HG02852 (cell line): ENCODE measurements at regions not wholly inside any gene's neighbourhood (a gene's known extent, or its start where the extent isn't known, plus 50 kb on each side); places are given as distances from the start of the nearest gene placed in this dataset.
"Not testable (repeated sequence)": the region's sequence is repeated elsewhere in the genome, so short reads cannot be mapped to it uniquely, and the experiment has no call there.

ENCODE experiments used
- ATAC-seq: cut with Tn5 transposase; IDR thresholded peaks from one replicate; pipeline ENCODE4 v1.9.1; 2021; ENCODE audit warnings: mild to moderate bottlenecking, moderate library complexity; ENCODE audit not compliant: unreplicated experiment

DNA sequence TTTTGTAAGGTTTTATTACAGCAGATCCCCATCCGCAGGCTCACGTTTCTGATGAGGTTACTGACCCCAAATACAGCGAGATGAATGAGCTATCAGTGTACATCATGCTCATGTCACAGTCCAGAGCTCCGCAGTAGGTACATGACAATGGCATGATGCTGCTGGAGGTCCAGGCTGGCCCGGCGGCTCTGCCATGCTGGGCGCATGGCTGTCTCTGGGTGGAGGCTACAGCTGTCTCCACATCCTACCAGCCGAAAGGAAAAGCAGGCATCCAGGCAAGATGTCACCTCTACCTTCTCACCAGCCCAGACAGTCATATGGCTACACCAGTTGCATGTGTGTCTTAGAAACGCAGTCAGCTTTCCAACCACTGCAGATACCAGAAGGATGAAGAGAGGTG lies 90.9 kb upstream of the RNF32 start:
- ATAC-seq = no peak

- ATAC-seq = no peak
These were observed 92.6 kb upstream of the RNF32 start for GRCh38 chr7:156547884-156548561.

GRCh38 chr7:156545979-156546378 lies 94.6 kb upstream of the RNF32 start:
- ATAC-seq = no peak

DNA sequence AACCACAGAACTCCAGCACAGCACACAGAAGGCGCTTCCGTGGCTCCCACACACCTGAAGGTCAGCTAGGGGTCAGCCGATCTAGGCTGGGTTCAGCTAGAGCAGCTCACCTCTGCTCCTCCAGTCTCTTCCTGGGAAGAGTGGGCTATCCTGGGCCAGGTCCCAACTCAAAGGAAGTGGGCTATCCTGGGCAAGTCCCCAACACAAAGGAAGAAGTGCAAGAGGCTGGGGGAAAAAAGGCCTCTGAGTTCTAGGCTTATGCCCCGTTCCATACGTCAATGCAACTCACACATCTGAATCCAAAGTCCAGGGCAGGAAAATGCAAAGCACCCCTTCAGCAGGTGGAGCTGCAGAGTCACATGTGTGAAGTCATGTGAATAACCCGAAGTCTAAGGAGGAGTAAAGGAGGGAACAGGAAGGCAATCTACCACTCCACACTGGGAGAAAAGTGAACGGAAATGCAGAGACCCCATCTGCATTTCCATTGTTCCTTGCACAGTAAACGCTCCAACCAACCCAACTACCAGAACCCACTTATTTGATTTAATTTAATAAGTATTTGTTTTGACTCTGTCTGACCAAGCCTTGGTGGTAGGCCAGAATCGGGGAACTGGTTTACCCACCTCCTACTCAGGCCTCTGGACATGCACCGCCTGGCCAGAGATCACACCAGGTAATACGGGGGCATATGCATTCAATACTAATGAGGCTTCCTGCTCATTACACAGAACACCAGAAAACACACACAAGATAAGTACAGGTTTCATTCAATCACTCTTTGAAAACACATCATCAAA lies 95.5 kb upstream of the RNF32 start:
- ATAC-seq = no peak

DNA sequence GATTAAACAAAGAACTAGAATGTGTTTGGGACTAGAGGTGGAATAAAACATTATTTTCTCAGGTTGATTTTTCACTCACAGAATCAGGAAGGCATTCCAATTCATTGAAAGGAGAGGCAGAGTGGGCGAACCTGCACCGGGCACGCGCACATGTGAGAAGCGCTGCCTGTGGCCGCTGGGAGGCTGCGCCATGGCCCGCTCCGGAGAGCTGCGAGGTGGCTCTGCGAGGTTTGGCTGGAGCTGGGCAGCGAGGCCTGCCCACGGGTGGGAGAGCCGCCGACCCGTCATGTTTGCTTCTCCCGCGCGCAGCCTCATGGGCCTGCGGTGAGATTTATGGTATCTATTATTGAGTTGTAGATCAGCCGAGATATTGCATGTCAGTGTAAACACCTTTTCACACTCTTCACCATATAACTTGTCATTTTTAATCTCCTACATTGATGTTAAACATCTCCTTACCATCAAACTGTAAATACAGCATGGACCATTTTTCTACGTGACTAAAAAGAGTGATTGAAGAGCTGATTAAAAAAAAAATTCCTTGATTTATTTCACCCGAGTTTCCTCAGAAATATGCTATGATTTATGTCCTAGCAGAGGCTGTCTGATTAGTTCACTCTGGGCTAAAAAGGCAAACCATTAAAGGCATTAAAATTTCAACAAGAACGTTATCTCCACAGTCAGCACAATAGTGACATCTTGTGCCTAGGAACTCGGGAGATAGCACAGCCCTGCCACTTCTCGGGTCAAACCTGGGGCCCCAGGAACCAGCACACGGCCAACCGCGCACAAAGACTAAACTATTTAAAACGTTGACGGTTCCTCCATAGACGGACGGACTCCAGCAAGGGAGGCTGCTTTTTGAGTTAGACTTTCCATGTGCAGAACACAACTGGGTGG lies 96.6 kb upstream of the RNF32 start:
- ATAC-seq = no peak

- no peak for ATAC-seq
These were observed 99.9 kb upstream of the RNF32 start for GRCh38 chr7:156540619-156541165.

- no peak for ATAC-seq
These were observed 100.6 kb upstream of the RNF32 start for GRCh38 chr7:156539999-156540398.

DNA sequence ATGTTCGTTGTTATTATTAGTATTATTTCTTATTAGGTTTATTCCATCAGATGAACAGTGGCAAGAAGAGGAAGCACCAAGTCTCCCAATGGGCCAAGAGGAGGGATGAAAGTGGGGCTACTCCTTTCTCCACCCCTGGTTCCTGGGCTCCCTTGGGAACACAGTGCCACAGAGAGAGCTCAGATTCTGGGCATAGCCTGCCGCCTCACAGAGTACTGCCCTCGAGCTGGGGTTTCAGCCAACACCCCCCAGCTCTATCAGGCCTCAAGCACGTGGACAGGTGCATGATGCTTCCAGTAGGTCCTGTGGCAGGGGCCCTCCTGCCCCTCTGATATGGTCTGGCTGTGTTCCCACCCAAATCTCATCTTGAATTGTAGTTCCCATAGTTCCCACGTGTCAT lies 103.6 kb upstream of the RNF32 start:
- ATAC-seq = no peak

DNA sequence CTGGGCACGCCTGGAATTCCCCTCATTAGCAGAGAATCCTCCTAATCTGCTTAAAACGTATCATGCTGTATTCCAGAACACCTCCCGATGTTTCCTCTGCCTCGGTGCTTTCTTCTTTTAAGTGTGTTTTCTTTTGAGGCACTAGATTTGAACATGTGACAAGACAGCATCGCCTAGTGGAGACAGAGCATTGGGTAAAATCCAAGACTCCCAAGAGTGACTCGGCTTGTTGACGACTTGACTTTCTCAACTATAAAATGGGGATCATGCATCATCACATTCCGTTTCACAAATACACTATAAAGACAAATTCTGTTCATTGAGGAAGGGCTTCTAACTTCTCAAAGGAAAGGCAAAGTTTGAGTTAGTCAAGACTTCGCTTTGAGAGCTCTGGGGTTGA lies 105.6 kb upstream of the RNF32 start:
- no peak for ATAC-seq

- ATAC-seq = no peak
These were observed 106.6 kb upstream of the RNF32 start for GRCh38 chr7:156533964-156534363.

- ATAC-seq = no peak
These were observed 107.2 kb upstream of the RNF32 start for GRCh38 chr7:156533420-156533819.

DNA sequence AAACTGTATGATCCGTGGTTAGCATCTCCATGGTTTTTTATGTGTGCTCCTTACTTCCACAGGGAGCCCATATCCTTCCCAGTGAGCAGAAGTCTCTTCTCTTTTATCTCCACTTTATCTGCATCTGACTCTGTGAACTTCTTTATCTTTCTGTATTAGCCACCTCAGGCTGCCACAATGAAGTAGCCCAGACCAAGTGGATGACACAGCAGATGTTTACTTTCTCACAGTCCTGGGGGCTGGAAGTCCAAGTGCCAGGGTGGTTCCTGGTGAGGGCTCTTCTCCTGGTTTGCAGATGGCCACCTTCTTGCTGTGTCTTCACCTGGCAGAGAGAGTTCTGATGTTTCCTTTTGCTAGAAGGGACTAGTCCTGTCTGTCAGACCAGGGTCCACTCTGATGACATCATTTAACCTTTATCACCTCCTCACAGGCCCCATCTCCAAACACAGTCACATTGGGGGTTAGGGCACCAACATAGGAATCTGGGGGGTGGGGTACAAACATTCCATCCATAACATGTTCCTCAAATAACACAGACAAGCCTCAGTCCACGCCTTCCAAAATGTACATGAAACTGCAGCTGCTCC lies 108.5 kb upstream of the RNF32 start:
- no peak for ATAC-seq

GRCh38 chr7:156529956-156530355 lies 110.6 kb upstream of the RNF32 start:
- ATAC-seq = no peak

GRCh38 chr7:156527458-156527890 lies 113.1 kb upstream of the RNF32 start:
- no peak for ATAC-seq

DNA sequence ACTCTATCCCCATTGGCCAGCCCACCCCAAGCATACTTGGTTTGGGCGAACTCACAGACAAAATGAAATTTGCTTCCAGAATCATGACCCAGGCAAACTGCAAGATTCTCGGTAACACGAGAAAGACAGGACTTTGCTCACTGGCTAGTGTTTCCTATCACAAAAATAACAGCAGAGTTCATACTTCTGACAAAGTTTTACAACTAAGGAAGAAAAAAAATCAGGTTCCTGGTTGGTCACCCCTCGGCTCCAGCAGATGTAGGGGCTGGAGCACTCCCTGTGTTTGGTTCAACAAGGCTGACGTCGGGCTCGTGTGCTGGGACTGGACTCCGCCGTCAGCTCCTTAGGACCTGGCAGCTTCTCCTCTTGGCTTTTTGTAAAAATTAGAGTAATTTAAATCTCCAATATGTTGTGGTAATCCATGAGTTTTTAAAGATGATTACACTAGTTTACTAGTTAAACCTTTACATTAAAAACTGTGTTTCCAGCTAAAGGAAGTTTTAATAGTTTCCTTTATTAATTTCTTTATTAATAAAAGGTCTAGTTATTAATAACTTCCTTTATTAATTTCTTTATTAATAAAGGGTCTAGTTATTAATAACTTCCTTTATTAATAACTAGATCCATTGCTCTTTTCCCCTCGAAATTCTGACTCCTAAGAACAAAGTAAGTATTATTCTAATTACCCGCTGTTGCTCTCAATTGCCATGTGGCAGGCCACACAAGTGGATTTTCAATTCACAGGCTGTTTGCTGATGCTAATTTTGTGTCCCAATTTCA lies 115.6 kb upstream of the RNF32 start:
- no peak for ATAC-seq

DNA sequence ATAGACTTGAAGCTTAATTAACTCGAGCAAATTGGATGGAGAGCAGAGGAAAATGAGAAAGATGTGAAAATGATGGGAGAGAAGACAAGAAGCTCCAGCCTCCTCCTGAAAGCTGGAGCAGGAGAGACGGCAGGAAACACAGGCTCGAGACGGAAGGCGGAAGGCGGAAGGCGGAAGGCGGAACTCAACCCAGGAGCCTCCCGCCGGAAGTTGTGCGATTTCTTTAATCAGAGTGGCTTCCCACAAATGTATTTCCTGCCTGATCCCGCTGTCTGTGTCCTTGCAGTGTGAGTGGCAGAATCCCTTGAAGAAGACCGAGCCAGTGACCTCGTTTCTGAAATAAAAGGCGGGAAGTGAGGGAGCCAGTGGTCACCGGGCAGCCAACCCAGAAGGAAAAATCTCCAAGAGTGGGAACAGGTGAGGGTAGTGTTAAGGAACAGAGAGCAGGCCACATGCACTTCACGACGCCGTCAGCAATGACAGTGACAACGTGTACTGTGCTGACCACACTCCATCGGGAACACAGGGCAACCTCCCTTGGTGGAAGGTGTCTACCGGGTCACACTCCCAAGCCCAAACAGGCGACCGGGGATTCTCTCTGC lies 117.0 kb upstream of the RNF32 start:
- no peak for ATAC-seq

DNA sequence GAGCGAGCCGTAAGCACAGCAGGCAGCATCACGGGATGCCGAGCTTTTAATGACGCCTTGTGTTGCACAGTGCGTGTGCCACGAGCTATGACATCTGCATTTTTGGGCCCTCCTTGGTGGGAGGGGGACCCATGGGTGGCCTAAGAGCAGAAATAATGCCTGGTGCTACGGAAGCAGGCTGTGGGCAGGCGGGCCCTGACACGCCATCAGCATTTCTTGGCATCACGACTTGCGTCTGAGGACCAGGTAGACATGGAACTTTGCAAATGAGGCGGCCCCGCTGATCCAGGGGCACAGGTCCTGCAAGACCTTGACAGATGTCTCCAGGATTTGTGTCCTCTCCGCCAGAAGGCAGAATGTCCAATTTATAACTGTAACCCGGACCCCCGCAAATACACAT lies 117.8 kb upstream of the RNF32 start:
- no peak for ATAC-seq

- ATAC-seq = no peak
These were observed 121.5 kb upstream of the RNF32 start for GRCh38 chr7:156519070-156519469.

DNA sequence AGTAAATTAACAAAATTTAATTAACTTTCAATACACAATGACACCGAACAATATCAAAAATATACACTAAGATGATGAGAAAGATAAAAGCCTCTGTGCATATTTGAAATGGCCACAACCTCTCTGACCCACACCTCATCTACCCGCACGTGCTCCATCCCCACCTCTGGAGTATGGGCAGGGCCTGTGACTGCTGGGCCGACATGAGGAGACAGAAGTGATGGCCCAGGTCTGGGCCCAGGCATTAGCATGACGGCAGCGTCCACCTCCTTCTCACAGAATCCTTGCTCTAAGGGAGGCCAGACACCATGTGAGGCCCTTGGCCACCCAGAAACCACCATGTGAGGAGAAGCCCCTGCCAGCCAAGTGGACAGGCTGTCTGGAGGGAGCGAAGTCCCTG lies 122.1 kb upstream of the RNF32 start:
- ATAC-seq = no peak

DNA sequence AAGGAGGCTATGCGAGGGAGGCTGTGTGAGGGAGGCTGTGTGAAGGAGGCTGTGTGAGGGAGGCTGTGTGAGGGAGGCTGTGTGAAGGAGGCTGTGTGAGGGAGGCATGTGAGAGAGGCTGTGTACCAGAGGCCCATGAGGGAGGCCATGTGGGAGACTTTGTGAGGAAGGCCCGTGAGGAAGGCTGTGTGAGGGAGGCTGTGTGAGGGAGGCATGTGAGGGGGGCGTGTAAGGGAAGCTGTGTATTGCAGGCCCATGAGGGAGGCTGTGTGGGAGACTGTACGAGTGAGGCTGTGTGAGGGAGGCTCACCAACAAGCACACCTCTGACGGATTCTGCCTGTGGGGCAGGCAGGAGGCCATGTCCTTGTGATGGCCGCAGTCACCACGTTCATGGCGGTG lies 122.7 kb upstream of the RNF32 start:
- not testable (repeated sequence) for ATAC-seq
